HEK293 (cell line): ENCODE measurements at regions not wholly inside any gene's neighbourhood (a gene's known extent, or its start where the extent isn't known, plus 50 kb on each side); places are given as distances from the start of the nearest gene placed in this dataset.
"Not testable (repeated sequence)": the region's sequence is repeated elsewhere in the genome, so short reads cannot be mapped to it uniquely, and the experiment has no call there.

Experiments
- ATF2 ChIP-seq: fragments of 450-650 bp; formaldehyde crosslinking; IDR thresholded peaks from 2 replicates; pipeline ENCODE4 v1.5.1; 2016; ENCODE audit warnings: missing biosample characterization, missing genetic modification characterization, low read depth
- EGR2 ChIP-seq: fragments of 450-650 bp; formaldehyde crosslinking; IDR thresholded peaks from 2 replicates; pipeline ENCODE4 v1.5.1; 2016; ENCODE audit warnings: low read depth, missing biosample characterization, missing genetic modification characterization
- IKZF3 ChIP-seq: fragments of 450-650 bp; IDR thresholded peaks from 2 replicates; pipeline ENCODE4 v1.5.0; 2018; ENCODE audit warnings: missing biosample characterization, mild to moderate bottlenecking, missing genetic modification characterization, moderate library complexity
- MZF1 ChIP-seq: fragments of 450-650 bp; formaldehyde crosslinking; IDR thresholded peaks from 2 replicates; pipeline ENCODE4 v1.5.1; 2017; ENCODE audit warnings: missing biosample characterization, missing genetic modification characterization, borderline replicate concordance
- PBX3 ChIP-seq: sonication (generic); formaldehyde crosslinking; IDR thresholded peaks from 2 replicates; pipeline ENCODE4 v1.8.1; 2022; ENCODE audit warnings: mild to moderate bottlenecking, moderate library complexity, missing genetic modification reagents
- ZBTB8A ChIP-seq: fragments of 450-650 bp; formaldehyde crosslinking; IDR thresholded peaks from 2 replicates; pipeline ENCODE4 v1.5.1; 2016; ENCODE audit warnings: missing biosample characterization, missing genetic modification characterization
- ZFP3 ChIP-seq: fragments of 450-650 bp; formaldehyde crosslinking; IDR thresholded peaks from 2 replicates; pipeline ENCODE4 v1.5.1; 2016; ENCODE audit warnings: low read depth, missing biosample characterization, missing genetic modification characterization
- ZNF112 ChIP-seq: fragments of 450-650 bp; formaldehyde crosslinking; IDR thresholded peaks from 2 replicates; pipeline ENCODE4 v1.5.0; 2017; ENCODE audit warnings: missing biosample characterization, missing genetic modification characterization
- ZNF24 ChIP-seq: fragments of 450-650 bp; formaldehyde crosslinking; IDR thresholded peaks from 2 replicates; pipeline ENCODE4 v1.5.1; 2016; ENCODE audit warnings: missing biosample characterization, missing genetic modification characterization
- ZNF335 ChIP-seq: fragments of 450-650 bp; formaldehyde crosslinking; conservative IDR thresholded peaks from 2 replicates; pipeline ENCODE4 v1.5.1; 2016; ENCODE audit warnings: missing biosample characterization, missing genetic modification characterization
- ZNF530 ChIP-seq: fragments of 450-650 bp; formaldehyde crosslinking; IDR thresholded peaks from 2 replicates; pipeline ENCODE4 v1.5.1; 2016; ENCODE audit warnings: low read depth, missing biosample characterization, missing genetic modification characterization
- ZNF747 ChIP-seq: fragments of 450-650 bp; formaldehyde crosslinking; IDR thresholded peaks from 2 replicates; pipeline ENCODE4 v1.5.1; 2016; ENCODE audit warnings: missing biosample characterization, missing genetic modification characterization
- TF ChIP-seq, protein P1 (sequence below): fragments of 450-650 bp; formaldehyde crosslinking; IDR thresholded peaks from 2 replicates; pipeline ENCODE4 v1.5.1; 2016; ENCODE audit warnings: missing biosample characterization, missing genetic modification characterization
- TF ChIP-seq, protein P2 (sequence below): fragments of 450-650 bp; formaldehyde crosslinking; IDR thresholded peaks from 2 replicates; pipeline ENCODE4 v1.5.1; 2016; ENCODE audit warnings: missing biosample characterization, missing genetic modification characterization

- TF ChIP-seq MZF1 (tag by site-specific recombination); ZNF335 (tag by site-specific recombination); EGR2 (tag by site-specific recombination); ZBTB8A (tag by site-specific recombination); ZFP3 (tag by site-specific recombination); ATF2 (tag by site-specific recombination); PBX3 (CRISPR knock-in tag); ZNF112 (tag by site-specific recombination); ZNF24 (tag by site-specific recombination); ZNF747; ZNF530; IKZF3: not testable (repeated sequence)
- TF ChIP-seq, protein P1, sequence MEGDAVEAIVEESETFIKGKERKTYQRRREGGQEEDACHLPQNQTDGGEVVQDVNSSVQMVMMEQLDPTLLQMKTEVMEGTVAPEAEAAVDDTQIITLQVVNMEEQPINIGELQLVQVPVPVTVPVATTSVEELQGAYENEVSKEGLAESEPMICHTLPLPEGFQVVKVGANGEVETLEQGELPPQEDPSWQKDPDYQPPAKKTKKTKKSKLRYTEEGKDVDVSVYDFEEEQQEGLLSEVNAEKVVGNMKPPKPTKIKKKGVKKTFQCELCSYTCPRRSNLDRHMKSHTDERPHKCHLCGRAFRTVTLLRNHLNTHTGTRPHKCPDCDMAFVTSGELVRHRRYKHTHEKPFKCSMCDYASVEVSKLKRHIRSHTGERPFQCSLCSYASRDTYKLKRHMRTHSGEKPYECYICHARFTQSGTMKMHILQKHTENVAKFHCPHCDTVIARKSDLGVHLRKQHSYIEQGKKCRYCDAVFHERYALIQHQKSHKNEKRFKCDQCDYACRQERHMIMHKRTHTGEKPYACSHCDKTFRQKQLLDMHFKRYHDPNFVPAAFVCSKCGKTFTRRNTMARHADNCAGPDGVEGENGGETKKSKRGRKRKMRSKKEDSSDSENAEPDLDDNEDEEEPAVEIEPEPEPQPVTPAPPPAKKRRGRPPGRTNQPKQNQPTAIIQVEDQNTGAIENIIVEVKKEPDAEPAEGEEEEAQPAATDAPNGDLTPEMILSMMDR (tag by site-specific recombination) = not testable (repeated sequence)
- TF ChIP-seq, protein P2, sequence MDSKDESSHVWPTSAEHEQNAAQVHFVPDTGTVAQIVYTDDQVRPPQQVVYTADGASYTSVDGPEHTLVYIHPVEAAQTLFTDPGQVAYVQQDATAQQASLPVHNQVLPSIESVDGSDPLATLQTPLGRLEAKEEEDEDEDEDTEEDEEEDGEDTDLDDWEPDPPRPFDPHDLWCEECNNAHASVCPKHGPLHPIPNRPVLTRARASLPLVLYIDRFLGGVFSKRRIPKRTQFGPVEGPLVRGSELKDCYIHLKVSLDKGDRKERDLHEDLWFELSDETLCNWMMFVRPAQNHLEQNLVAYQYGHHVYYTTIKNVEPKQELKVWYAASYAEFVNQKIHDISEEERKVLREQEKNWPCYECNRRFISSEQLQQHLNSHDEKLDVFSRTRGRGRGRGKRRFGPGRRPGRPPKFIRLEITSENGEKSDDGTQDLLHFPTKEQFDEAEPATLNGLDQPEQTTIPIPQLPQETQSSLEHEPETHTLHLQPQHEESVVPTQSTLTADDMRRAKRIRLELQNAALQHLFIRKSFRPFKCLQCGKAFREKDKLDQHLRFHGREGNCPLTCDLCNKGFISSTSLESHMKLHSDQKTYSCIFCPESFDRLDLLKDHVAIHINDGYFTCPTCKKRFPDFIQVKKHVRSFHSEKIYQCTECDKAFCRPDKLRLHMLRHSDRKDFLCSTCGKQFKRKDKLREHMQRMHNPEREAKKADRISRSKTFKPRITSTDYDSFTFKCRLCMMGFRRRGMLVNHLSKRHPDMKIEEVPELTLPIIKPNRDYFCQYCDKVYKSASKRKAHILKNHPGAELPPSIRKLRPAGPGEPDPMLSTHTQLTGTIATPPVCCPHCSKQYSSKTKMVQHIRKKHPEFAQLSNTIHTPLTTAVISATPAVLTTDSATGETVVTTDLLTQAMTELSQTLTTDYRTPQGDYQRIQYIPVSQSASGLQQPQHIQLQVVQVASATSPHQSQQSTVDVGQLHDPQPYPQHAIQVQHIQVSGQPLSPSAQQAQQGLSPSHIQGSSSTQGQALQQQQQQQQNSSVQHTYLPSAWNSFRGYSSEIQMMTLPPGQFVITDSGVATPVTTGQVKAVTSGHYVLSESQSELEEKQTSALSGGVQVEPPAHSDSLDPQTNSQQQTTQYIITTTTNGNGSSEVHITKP (tag by site-specific recombination) = not testable (repeated sequence)
Observed at GRCh38 chr5:89317838-89318237, 434.9 kb upstream of the MEF2C start.
